HEK293T (cell line): ENCODE measurements at regions not wholly inside any gene's neighbourhood (a gene's known extent, or its start where the extent isn't known, plus 50 kb on each side); places are given as distances from the start of the nearest gene placed in this dataset.

Experiments used
- CTCF ChIA-PET: fragments of 350-600 bp; formaldehyde crosslinking; extraction: SDS; loops from one replicate; lab custom pipeline; 2021; ENCODE audit warnings: antibody characterized with exemption, inconsistent platforms; lab: Yijun Ruan, JAX
- POLR2A ChIA-PET: fragments of 350-600 bp; formaldehyde crosslinking; extraction: SDS; loops from one replicate; lab custom pipeline; 2020; ENCODE audit warnings: antibody characterized with exemption, inconsistent platforms; lab: Yijun Ruan, JAX
- DNase-seq: peaks from one replicate; pipeline ENCODE4 v3.0.0; 2012; ENCODE audit warnings: mixed read lengths; ENCODE audit errors: extremely low spot score
- ARNT ChIP-seq: fragments of 450-650 bp; IDR thresholded peaks from 2 replicates; pipeline ENCODE4 v1.6.1; 2017; ENCODE audit warnings: mild to moderate bottlenecking
- BHLHE40 ChIP-seq: fragments of 450-650 bp; IDR thresholded peaks from 2 replicates; pipeline ENCODE4 v1.6.1; 2016; ENCODE audit warnings: mild to moderate bottlenecking, moderate library complexity, borderline replicate concordance
- CTBP1 ChIP-seq: fragments of 450-650 bp; IDR thresholded peaks from 2 replicates; pipeline ENCODE4 v1.6.1; 2016; ENCODE audit warnings: borderline replicate concordance
- ELF4 ChIP-seq: fragments of 450-650 bp; IDR thresholded peaks from 2 replicates; pipeline ENCODE4 v1.6.1; 2017; ENCODE audit warnings: antibody characterized with exemption
- FOXA1 ChIP-seq: fragments of 450-650 bp; IDR thresholded peaks from 2 replicates; pipeline ENCODE4 v1.6.1; 2016; ENCODE audit warnings: mild to moderate bottlenecking
- FOXK2 ChIP-seq: fragments of 450-650 bp; IDR thresholded peaks from 2 replicates; pipeline ENCODE4 v1.6.1; 2016; ENCODE audit warnings: mild to moderate bottlenecking
- FOXM1 ChIP-seq: fragments of 450-650 bp; IDR thresholded peaks from 2 replicates; pipeline ENCODE4 v1.6.1; 2017; ENCODE audit warnings: mild to moderate bottlenecking, borderline replicate concordance
- HDGF ChIP-seq: fragments of 450-650 bp; IDR thresholded peaks from 2 replicates; pipeline ENCODE4 v1.6.1; 2017; ENCODE audit warnings: antibody characterized with exemption, borderline replicate concordance
- L3MBTL2 ChIP-seq: fragments of 450-650 bp; conservative IDR thresholded peaks from 2 replicates; pipeline ENCODE4 v1.6.1; 2016; ENCODE audit warnings: mild to moderate bottlenecking
- LEF1 ChIP-seq: fragments of 450-650 bp; IDR thresholded peaks from 2 replicates; pipeline ENCODE4 v1.6.1; 2017; ENCODE audit warnings: mild to moderate bottlenecking, borderline replicate concordance
- NFRKB ChIP-seq: fragments of 450-650 bp; IDR thresholded peaks from 2 replicates; pipeline ENCODE4 v1.6.1; 2016; ENCODE audit warnings: mild to moderate bottlenecking, moderate library complexity
- SP1 ChIP-seq: fragments of 450-650 bp; IDR thresholded peaks from 2 replicates; pipeline ENCODE4 v1.6.1; 2017
- SUZ12 ChIP-seq: fragments of 450-650 bp; IDR thresholded peaks from 2 replicates; pipeline ENCODE4 v1.6.1; 2016; ENCODE audit warnings: mild to moderate bottlenecking
- TARDBP ChIP-seq: fragments of 450-650 bp; IDR thresholded peaks from 2 replicates; pipeline ENCODE4 v1.6.1; 2016
- ZNF384 ChIP-seq: fragments of 450-650 bp; IDR thresholded peaks from 2 replicates; pipeline ENCODE4 v1.6.1; 2016
- TF ChIP-seq, protein P1 (sequence below): fragments of 450-650 bp; IDR thresholded peaks from 2 replicates; pipeline ENCODE4 v1.6.1; 2016

DNA sequence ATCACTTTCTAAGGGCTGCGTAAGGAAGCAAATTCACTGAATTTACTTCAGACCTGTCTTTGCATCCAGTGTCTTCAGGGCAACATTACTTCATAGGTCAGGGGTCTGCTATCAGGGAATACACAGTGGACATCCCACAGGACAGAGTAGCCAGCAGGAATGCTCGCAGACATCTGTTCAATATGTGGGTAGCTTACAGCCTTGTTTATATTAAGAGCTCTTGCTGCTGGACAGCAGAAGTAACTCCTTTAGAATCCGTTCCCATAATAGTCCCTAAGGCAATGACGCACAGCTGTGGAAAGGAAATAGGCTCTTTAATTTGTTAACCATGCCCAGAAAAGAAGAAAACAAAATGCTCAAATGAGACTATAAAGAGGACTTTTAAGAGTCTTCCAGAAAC lies 198.7 kb downstream of the MOXD1 start:
- TF ChIP-seq FOXK2 (no peak), NFRKB (no peak), SUZ12 (no peak), FOXM1 (no peak), SP1 (no peak), BHLHE40 (no peak), ELF4 (no peak), ARNT (no peak)
- TF ChIP-seq, protein P1, sequence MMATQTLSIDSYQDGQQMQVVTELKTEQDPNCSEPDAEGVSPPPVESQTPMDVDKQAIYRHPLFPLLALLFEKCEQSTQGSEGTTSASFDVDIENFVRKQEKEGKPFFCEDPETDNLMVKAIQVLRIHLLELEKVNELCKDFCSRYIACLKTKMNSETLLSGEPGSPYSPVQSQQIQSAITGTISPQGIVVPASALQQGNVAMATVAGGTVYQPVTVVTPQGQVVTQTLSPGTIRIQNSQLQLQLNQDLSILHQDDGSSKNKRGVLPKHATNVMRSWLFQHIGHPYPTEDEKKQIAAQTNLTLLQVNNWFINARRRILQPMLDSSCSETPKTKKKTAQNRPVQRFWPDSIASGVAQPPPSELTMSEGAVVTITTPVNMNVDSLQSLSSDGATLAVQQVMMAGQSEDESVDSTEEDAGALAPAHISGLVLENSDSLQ, result no peak
- ChIA-PET POLR2A (no interaction called here), CTCF (no interaction called here)
- DNase-seq, result no peak

DNA sequence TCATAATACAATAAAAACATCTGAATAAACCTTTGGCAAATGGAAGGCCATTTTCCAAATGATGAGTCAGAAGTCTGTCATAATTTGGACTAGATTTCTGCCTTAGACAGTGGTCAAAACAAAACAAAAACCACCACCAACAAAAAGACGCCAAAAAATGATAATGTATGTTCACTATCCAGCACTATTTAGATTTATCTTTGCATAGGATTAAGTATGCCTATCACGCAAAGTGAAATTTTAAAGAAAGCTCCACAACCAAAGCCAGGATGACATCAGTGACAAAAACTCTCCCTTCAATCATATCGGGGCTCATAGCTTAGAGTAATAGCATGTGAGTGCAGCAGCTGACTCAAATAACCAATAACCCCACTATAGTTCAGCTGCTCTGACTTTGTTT lies 201.9 kb downstream of the MOXD1 start:
- TF ChIP-seq BHLHE40, result no peak
- TF ChIP-seq FOXA1, result no peak
- TF ChIP-seq ZNF384, result no peak
- TF ChIP-seq, protein P1, result no peak
- TF ChIP-seq FOXM1, result no peak
- TF ChIP-seq SP1, result no peak
- TF ChIP-seq ELF4, result no peak
- TF ChIP-seq NFRKB, result no peak
- no peak for TF ChIP-seq ARNT
- no peak for TF ChIP-seq CTBP1
- CTCF ChIA-PET, result interaction anchor here (1.2 kb wide), 1 partner anchor 9 kb away, joined by 6 read pairs; no protein-coding TSS in a partner anchor
- DNase-seq, result no peak
- POLR2A ChIA-PET, result no interaction called here

DNA sequence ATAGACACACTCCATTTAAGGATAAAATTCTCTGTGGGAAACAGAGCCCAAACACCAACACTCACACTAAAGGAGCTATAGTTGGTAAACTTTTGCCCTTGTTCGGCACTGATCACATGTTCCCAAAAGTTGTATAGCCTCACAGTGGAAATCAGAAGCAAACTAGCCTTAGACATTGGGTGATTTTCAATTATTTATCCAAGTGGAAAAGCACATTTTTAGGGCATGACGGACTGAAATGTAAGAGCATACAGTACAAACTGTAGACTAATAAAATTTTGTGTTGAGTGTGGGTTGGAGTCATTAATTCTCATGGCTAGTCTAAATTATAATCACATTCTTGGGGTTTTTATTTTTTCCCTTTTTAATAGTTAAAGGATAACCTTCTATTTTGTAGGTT lies 202.4 kb downstream of the MOXD1 start:
- DNase-seq, result no peak
- no peak for TF ChIP-seq ELF4
- TF ChIP-seq ARNT, result no peak
- no peak for TF ChIP-seq L3MBTL2
- no peak for TF ChIP-seq BHLHE40
- TF ChIP-seq FOXK2, result no peak
- TF ChIP-seq, protein P1, result no peak
- TF ChIP-seq SP1, result no peak
- no peak for TF ChIP-seq CTBP1
- no peak for TF ChIP-seq SUZ12
- no peak for TF ChIP-seq ZNF384
- no peak for TF ChIP-seq TARDBP
- TF ChIP-seq FOXA1, result no peak
- POLR2A ChIA-PET, result no interaction called here
- CTCF ChIA-PET, result interaction anchor here (1.2 kb wide), 1 partner anchor 10 kb away, joined by 6 read pairs; no protein-coding TSS in a partner anchor

DNA sequence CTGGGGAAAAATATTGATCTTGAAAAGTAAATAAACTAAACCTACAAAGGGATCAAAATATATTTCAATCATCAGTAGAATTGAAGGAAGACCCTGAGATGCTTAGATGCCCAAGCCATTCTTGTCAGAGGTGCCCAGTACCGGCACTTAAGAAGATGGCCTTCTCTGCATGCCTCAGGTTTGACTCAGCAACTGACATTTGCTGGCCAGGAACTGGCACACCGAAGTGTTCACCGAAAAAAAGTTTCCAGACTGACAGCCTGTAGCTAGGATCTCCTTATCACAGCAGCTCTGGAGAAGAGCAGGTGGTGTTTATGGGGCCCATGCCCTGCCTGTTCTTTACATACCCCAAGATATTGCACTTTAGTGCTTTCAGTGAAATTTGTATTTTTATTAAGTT lies 203.2 kb downstream of the MOXD1 start:
- no peak for TF ChIP-seq FOXK2
- TF ChIP-seq FOXM1, result no peak
- no peak for TF ChIP-seq TARDBP
- no peak for TF ChIP-seq LEF1
- TF ChIP-seq ELF4, result no peak
- TF ChIP-seq BHLHE40, result no peak
- no peak for TF ChIP-seq ARNT
- TF ChIP-seq FOXA1, result no peak
- TF ChIP-seq NFRKB, result no peak
- TF ChIP-seq HDGF, result no peak
- no peak for TF ChIP-seq CTBP1
- TF ChIP-seq, protein P1, result no peak
- TF ChIP-seq SP1, result no peak
- POLR2A ChIA-PET, result no interaction called here
- CTCF ChIA-PET, result interaction anchor here (1.2 kb wide), 1 partner anchor 11 kb away, joined by 6 read pairs; no protein-coding TSS in a partner anchor
- DNase-seq, result no peak

DNA sequence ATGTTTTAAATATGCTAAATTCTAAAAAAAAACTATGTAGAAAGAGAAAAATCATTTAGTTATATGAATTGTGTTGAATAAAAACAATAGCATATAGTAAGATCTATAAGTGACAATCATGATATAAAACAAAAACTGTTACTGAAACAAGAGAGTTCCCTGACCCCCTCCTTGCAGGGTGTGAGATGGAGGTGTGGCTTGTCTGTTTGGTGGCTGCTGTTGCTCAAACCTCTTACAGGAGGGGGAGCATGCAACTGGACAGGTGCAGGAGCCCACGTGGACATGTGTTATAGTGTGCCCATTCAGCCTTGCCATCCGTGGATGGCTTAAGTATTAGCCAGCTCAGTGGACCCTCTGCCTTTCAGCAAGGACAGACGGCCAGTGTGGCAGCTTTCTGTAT lies 206.7 kb downstream of the MOXD1 start:
- ChIA-PET CTCF (no interaction called here), POLR2A (no interaction called here)
- TF ChIP-seq, protein P1, result no peak
- TF ChIP-seq HDGF, result no peak
- TF ChIP-seq TARDBP, result no peak
- no peak for TF ChIP-seq FOXA1
- no peak for TF ChIP-seq NFRKB
- no peak for TF ChIP-seq L3MBTL2
- TF ChIP-seq ELF4, result no peak
- TF ChIP-seq ZNF384, result no peak
- TF ChIP-seq FOXK2, result no peak
- TF ChIP-seq BHLHE40, result no peak
- no peak for TF ChIP-seq CTBP1
- TF ChIP-seq ARNT, result no peak
- TF ChIP-seq LEF1, result no peak
- TF ChIP-seq SP1, result no peak
- TF ChIP-seq FOXM1, result no peak
- no peak for TF ChIP-seq SUZ12
- DNase-seq, result no peak

DNA sequence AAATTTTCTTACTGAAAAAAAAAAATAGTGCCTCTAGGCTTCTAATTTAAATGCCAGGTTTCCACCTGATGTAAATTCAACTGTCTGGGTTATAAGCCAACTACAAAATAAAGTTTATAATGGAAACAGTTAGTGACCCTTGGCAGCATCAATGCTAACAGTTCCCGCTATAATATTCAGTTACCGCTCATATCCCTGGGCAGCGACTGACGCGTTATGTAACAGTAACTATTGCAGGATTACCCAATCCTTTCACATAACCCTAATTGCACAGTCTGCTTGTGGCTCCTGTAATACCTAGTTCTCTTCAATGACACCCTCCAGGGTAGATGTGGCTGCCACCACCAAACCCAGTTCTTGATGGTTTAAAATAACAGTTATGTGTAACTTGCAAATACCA lies 208.6 kb downstream of the MOXD1 start:
- DNase-seq, result no peak
- CTCF ChIA-PET, result no interaction called here
- POLR2A ChIA-PET, result no interaction called here
- TF ChIP-seq TARDBP, result no peak
- TF ChIP-seq FOXM1, result no peak
- TF ChIP-seq BHLHE40, result no peak
- no peak for TF ChIP-seq HDGF
- no peak for TF ChIP-seq ARNT
- no peak for TF ChIP-seq SP1
- TF ChIP-seq FOXK2, result no peak
- TF ChIP-seq LEF1, result no peak
- no peak for TF ChIP-seq L3MBTL2
- no peak for TF ChIP-seq ELF4
- TF ChIP-seq ZNF384, result no peak
- TF ChIP-seq FOXA1, result no peak
- TF ChIP-seq CTBP1, result no peak
- no peak for TF ChIP-seq NFRKB
- no peak for TF ChIP-seq SUZ12
- TF ChIP-seq, protein P1, result no peak
